ENCODE measurements at regions not wholly inside any gene's neighbourhood (a gene's known extent, or its start where the extent isn't known, plus 50 kb on each side); places are given as distances from the start of the nearest gene placed in this dataset.

DNA sequence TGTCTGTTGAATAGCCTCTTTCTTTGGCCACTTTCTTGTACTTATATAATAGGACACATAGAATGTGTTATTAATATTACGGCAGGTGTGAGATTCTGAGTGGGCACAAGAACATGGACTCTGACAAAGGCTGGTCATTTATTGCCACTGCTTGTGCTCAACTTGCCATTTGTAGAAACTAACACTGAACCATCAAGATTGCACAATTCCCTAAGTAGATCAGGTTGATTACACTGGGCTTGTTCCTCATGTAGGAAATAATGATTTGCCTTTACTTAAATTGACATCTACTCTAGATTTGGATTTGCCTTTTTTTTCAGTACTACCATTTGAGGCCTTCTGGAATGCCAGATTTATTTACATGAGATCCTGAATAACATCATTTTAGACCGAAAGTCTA is 342.7 kb upstream of the CWC22 start:
- no peak for DNase-seq

DNA sequence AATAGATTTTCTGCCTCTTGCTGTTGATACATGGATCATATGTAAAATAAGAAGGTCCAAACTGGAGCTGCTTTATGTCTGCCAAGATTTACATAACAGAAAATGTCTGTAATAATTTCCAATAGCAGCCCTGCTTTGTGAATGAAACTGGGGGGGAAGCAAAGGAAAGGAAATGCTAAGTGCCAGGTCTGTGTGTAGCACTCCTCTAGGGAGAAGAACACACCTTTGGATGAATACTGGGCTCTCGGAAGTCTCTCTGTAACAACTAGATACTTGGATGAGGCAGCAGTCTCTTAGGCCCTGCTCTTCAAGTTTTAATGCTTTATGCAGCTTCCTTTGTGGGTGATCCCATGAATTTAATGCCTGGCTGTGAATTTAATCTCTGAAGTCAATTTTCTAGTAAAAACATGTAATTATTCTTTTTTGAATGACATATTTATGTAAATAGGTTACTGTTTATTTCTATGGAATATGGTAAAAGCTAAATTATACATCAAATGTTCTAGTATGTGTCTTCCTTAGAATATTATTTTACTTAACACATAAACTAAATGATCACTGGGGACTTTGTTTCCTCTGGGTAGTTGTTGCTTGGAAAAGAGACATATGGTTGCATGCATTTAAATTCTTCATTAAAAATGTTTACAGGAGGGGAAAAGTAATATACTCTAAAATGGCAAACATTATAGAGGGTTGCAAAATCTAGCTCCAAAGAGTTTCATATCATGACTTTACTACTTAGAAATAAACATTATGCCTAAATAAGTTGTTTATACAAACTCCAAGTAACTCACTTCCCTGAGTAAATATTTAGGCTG is 336.6 kb upstream of the CWC22 start:
- DNase-seq: no peak

DNA sequence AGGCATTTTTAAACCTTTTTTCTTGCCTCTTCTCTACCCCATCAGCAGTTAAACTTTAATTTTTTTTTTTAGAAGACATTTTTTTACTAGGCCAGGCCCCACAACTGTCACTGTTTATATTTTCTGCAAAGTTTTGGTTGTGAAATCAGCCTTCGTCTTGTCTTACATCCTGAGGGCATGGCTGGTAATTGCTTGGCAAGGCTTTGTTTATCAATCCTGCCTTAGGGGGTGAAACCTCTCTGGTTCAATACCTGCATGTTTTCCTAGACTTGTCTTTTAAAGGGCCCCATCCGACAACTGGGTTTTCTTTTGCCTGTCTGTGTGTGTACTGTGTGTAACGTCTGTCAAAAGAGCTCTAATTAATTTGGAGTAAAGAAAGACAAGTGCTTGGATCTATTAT is 330.0 kb upstream of the CWC22 start:
- no peak for DNase-seq

DNA sequence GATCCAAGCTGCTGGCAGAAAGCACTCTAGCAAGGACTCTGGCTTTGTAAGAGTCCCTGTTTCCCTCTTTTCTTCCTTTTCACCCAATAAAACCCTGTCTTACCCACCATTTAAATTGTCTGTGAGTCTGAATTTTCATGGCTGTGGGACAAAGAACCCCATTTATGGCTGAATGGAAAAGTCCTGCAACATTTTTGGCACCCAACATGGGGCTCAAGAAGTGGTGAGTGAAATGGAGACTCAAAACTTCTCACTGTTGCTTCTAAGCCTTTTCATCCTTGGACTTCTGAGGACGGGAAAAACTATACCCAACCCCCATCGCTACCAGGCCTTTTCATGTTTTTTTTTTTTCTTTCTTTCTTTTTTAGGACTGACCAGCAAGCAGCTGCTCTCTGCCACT is 329.5 kb upstream of the CWC22 start:
- no peak for DNase-seq

DNA sequence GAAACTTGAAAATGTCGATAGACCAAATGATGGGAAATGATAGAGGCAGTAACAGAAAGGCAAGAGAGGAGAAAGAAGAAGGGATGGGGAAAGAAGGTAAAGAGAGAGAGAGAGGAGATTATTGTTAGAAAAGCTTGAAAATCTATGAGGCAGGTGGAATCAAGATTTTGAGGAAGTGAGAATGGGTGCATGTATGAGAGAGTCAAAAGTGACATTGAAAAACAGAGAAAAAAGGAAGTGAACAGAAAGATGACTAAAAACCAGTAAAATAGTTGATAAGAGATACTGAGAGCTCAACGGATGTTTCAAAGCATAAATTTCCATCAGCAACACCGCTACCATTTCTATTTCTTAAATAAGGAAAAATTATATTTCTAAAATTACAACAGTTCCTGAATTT is 327.4 kb upstream of the CWC22 start:
- no peak for DNase-seq

DNA sequence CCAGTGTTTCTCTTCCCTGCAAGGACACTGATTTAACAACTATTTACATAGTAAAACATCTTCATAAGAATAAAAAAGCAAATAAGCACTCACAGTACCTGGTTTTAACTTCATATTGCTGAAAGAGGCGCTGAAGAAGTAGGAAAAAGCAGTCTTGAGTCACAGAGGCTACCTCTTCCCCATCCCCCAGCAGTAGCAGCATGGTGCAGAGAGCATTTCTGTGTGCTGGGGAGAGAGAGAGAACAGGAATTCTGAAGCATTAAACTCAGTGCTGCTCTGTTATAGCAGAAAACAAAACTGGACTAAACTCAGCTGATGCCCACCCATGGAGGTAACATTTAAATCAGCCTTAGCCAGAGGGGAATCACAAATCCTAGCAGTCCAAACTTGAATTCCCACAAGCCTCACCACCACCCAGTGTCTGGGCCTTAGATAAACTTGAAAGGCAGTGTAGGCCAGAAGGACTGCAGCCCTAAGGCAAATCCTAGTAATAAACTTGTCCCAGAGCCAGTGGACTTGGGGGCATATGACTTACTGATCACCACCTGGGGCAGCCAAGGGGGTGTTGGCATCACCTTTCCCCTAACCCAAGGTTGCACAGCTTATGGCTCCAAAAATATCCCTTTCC is 321.8 kb upstream of the CWC22 start:
- no peak for DNase-seq

DNA sequence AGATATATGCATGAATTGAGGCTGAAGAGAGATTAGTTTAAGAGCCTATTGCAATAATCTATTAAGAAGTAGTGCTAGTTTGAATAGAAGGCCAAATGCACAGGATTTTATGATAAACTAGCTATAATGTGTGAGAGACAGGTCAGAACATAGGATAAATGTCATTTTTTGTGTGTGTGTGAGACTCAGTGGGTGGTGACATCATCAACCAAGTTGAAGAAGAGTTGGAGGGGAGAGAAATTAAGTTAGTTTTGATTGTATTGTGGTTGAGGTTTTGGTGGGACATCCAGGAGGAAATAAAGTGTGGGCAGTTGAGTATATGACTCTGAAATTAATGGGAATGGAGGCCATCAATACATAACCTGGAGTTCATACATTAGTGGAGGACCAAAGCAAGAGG is 320.1 kb upstream of the CWC22 start:
- DNase-seq: no peak

DNA sequence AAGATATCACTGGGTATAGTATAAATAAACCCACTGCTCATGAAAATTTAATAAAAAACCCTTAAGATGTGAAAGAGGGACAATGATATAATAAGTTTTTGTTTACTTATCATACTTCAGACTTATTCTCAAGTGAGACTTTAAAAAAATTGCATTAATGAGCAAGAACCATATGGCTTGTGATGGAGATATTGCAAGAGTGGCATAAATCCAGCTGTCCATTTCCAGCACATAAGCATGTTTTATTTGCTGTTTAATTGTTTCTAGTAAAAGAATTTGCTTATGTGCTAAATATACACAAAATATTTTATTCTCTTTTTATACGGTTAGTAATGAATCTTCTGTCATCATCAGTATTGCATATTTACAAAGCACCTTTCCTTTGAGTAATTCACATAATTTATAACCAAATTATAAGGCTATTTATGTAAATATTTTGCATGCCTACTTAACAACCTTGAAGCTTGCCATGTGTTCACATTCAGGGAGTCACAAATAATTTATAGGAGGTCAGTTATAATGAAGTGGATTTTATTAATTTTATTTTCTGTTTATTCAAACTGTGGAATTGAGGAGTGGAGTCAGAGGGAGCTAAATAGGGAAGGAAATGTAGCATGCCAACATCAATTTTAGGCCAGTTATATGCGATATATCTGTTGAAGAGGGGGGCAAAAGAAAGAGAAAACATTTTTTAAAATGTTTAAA is 318.5 kb upstream of the CWC22 start:
- no peak for DNase-seq

DNA sequence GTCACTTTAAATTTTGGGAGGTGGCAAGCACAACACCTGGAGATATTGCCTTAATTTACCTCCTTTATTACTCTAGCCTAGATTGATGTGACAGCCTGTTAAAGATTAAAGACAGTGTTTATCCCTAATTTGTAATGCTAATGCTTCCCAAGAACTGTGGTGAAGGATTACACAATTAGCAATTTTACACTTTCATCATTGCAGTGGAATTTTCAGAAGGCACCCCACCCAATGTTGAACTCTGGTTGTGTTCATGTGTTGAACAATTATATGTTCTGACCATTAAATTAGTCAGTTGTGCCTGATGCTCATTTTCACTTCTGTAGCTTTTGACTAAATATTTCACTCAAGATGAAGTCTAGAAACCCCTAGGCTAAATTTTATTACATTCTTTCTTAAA is 317.1 kb upstream of the CWC22 start:
- DNase-seq: no peak

DNA sequence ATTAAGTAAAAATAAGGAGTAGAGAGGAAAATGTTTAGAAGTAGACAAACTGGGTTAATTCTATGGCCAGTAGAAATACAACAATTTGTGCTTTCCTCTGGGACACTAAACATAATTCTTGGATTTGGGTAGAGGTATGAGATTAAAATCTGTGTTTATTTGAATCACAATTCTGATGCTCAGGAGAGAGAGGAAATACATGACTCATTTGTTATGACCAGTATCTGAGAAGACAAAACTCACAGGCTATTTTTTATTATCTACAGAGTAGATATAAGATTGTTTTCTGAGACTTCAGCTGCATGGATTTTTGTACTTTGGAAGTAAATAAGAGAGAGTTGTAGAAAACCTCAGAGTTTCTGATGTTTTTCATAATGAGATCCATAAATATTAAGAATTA is 315.7 kb upstream of the CWC22 start:
- no peak for DNase-seq

DNA sequence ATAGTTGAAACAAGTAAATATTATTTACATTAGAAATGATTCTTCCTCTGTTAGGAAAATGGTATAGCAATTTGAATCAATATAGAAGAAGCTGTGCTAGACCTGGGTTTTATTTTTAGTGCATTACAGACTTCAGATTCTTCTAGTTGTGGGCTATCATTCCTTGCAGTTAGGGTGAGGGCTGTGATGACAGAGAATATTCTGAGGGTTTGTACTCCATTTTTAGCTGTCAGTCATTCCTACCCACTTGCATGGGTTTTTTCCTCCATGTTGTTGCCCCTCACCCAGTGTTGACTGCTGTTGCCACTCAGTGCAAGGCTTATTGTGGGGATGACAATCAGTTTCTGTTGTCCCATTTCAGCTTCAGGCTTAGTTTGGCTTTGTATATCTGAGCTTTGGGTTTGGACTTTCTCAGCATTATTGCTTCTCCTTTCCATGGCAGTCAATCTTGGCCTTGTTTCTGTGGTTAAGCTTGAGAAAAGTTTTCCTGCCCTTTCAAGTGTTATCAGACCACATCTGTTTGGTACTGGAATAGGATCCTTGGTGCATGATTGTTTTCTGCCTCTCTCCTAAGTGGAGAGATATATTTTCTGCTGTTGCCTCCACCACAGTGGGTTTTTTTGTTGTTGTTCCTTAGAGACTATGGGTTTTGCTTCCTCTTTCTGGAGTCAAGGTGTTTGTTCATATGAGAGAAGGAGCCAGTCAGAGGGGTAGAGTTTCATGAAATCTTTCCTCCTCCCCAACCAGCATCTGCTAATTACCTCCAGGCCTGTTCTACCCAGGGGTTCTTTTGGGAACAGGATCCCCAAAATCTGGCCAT is 312.7 kb upstream of the CWC22 start:
- DNase-seq: no peak

DNA sequence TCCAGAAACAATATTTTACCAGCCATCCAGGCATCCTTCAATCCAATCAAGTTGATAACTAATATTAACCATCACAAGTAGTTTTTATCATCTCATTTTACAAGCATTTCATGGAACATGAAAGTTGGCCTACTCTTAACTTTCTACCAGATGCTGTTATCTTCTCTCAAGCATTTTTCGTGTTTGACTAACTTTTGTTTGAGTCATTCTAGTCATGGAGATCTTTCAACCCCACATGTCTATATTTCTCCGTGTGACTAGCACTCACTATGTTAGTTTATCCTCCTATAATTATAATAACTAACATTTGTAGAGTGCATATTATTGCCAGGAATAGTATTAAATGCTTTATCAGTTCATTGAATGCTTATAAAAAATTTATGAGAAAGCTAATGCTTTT is 307.0 kb upstream of the CWC22 start:
- no peak for DNase-seq

DNA sequence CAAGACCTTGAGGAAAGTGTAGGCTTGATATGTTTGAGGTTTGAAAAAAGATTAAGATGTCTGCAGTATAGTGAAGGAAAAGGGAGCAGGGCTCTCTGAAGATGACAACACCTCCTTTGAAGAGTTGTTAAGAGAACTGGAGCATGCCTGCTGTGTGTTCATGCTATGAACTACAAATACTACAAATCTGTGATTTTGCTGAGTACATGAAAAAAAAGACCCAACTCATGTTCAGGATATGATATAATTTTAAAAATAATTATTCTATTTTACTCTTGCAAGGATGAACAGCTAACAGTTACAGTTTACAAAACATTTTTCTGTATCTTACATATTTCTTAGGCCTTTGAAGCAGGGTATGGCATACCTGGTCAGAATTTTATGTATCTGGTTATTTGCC is 305.4 kb upstream of the CWC22 start:
- DNase-seq: no peak

DNA sequence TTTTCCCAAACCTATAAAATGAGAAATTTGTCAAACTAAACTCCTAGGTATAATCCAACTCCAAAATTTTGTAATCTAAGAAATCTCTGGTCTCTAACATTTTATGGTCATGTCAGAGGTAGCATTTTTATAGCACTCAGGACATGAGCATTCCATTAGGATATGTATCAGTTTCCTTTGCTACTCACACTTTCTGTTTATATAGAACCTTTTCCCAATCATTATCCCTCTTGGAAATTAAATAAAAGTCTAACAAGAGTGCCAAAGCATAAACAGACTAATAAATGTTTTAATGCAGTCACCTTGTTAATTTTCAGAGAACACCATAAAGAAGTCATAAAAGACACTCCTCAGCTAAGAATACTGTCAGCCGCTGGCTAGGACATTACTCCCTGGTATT is 300.0 kb upstream of the CWC22 start:
- DNase-seq: no peak

DNA sequence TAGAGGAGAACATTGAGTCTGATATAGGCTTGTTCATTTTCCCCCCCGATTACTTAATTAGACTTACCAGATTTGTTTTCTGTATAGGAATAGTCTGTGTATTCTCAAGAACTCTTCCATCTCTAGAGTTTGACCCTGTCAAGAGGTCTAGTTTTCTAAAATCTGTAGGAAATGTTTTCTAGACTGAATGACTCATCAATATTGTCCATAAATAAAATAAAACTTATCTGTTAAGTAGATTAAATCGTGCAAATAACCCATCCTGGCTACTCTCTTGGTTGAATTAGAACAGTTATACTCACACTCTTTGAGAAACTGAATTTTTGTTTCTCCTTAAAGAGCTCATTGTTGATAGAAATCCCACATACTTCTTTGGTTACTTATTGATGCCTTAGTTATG is 299.2 kb upstream of the CWC22 start:
- DNase-seq: no peak

DNA sequence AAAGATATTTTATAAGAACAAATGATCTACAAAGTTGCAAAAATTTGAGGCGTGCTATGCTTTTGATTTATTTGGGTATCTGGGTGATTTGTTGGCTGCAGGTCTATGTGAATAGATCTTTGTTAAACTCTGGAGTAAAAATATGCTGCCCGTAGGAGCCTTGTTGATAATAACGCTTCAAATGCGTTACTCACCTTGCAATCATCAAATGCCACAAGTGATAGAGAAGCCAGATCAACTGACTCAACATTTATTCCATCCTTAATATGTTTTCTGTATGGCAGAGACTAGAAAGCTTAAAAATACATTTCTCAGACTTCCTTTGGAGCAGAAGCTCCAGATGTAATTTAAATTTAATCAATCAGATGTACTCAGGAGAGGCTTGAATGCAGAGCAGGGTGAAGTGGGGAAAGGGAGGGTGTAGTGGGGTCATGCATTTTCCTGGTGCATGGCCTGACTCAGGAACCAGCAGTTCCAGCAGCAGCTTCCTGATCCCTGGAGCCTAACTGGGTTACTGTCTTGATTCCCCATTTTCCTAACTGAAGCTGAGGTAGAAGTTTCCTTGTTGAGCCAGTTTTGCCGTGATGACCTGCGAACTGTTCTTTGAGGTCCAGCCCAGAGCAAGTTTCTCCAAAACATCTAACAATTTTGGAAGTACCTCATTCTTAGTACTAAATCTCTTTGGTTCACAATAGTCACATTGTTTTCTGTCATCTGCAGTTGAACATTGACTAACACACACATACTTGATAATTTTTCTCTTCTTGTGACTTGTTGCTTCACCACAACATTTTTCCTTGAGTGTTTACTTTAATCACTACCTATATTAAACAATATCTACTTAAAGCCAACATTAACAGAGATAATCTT is 284.7 kb upstream of the CWC22 start:
- DNase-seq: no peak

DNA sequence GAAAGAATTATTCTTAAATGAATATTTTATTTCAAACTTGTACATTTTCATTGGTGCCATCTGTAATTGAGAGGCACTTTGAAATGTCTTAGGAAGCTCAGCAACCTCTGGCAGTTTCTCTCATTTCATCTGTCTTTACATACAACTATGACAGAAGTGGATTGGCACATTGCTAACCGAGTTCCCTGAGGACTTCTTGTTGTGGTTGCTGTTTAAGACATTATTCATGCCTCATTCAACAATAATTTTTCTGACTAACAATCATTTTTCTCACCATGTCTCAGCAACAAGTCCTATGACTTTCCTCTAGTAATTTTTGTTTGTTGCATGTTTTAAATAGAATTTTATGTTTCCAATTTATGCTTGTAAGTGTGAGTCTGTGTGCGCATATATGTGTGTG is 284.0 kb upstream of the CWC22 start:
- DNase-seq: no peak

DNA sequence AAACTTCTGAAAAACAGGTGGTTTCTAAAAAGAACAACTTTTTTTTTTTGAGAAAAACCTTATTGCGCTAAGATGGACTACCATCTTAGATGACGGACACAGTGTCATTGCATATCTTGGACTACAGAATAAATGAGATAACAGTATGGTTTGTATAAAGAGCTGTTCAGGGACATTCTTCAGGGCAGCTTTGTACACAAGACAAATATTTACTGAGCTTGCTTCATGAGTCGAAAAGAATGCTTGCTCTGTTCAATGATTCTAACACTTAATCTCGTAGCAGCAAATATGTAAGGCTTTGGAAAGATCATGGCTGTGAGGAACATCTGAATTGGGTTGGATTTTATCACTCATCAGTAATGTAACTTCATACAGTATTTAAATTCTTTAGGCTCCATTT is 282.5 kb upstream of the CWC22 start:
- DNase-seq: no peak

DNA sequence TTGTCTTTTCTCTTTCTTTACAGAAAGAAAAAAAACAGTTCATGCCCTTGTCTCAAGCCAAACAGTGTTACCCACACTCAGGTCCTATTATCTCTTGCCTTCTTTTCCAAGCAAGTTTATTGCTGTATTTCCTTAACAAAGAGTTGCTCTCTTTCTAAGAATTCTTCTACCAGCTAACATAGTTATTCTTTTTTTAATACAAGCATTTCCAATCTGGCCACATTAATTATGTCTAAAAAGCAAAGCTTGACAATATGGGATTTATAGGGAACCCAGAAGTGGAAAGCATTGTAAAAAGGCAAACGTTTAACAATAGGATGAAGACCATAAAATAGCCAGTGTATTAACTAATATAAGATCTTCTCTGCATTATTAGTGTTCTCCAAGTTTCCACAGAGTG is 272.5 kb upstream of the CWC22 start:
- no peak for DNase-seq

DNA sequence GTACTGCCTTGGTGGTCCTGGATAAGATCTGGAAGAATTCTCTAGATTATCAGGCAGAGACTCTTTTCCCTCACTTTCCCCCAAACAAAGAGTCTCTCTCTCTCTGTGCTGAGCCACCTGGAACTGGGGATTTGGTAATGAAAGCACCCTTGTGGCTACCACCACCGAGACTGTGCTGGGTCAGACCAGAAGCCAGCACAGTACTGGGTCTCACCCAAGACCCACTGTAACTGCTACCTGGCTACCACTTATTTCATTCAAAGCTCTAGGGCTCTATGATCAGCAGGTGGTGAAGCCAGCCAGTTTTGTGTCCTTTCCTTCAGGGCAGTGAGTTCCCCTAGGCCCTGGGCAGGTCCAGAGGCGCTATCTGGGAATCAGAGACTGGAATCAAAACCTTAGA is 269.6 kb upstream of the CWC22 start:
- no peak for DNase-seq

DNA sequence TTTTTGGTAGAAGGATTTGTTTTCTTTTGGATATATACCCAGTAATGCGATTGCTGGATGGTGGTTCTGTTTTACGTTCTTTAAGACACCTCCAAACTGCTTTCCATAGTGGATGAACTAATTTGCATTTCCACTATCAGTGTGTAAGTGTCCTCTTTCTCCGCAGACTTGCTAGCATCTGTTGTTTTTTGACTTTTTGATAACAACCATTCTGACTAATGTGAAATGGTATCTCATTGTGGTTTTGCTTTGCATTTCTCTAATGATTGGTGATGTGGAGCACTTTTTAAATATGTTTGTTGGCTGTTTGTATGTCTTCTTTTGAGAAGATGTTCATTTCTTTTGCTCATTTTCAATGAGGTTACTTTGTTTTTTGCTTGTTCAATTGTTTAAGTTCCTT is 260.9 kb upstream of the CWC22 start:
- no peak for DNase-seq

DNA sequence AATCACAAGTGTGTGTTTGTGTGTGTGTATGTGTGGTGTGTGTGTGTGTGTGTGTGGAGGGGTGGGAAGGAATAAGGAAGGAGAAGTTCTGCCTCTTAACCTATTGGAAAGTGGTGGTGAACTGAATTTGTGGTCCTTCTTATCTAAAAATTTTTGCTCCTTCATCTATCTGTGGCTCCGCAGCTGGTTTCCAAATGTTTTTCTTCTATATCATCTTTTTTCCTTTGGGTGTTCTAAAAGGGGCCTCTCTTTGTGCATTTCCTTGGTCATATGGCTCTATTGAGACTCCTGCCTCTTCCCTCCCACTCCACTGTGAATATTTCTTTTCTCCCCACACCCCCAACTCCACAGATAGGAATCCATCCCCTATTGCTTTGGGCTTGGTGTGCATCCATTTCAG is 254.9 kb upstream of the CWC22 start:
- DNase-seq: no peak
